NCI-H2081 (cell line): ENCODE measurements at regions not wholly inside any gene's neighbourhood (a gene's known extent, or its start where the extent isn't known, plus 50 kb on each side); places are given as distances from the start of the nearest gene placed in this dataset.
"Not testable (repeated sequence)": the region's sequence is repeated elsewhere in the genome, so short reads cannot be mapped to it uniquely, and the experiment has no call there.

Experiments used
- DNase-seq, 2 experiments: peaks; one replicate each; lab custom pipeline; 2025; lab: John Stamatoyannopoulos, UW

GRCh38 chr3:25153136-25153535, 274.9 kb upstream of the RARB start:
- no peak for DNase-seq

GRCh38 chr3:25153561-25153960, 274.5 kb upstream of the RARB start:
- no peak for DNase-seq

GRCh38 chr3:25155652-25156471, 272.2 kb upstream of the RARB start:
- no peak for DNase-seq

GRCh38 chr3:25156626-25157025, 271.4 kb upstream of the RARB start:
- DNase-seq, result no peak

- DNase-seq, result no peak
Observed at GRCh38 chr3:25165306-25165705, 262.8 kb upstream of the RARB start.

- no peak for DNase-seq
Observed at GRCh38 chr3:25166016-25166415, 262.0 kb upstream of the RARB start.

GRCh38 chr3:25169151-25169550, 258.9 kb upstream of the RARB start:
- DNase-seq, result no peak

GRCh38 chr3:25170021-25170420, 258.0 kb upstream of the RARB start:
- no peak for DNase-seq

GRCh38 chr3:25171118-25171807, 256.8 kb upstream of the RARB start:
- DNase-seq, result no peak

GRCh38 chr3:25171897-25172296, 256.2 kb upstream of the RARB start:
- DNase-seq, result no peak

- no peak for DNase-seq
Observed at GRCh38 chr3:25173606-25174005, 254.5 kb upstream of the RARB start.

GRCh38 chr3:25174251-25174650, 253.8 kb upstream of the RARB start:
- DNase-seq, result no peak

GRCh38 chr3:25177041-25177440, 251.0 kb upstream of the RARB start:
- DNase-seq, result no peak

GRCh38 chr3:25178672-25179071, 249.4 kb upstream of the RARB start:
- DNase-seq, result no peak

- no peak for DNase-seq
Observed at GRCh38 chr3:25181096-25181495, 247.0 kb upstream of the RARB start.

- no peak for DNase-seq
Observed at GRCh38 chr3:25182794-25183193, 245.3 kb upstream of the RARB start.

GRCh38 chr3:25184641-25185250, 243.3 kb upstream of the RARB start:
- no peak for DNase-seq

GRCh38 chr3:25191673-25192072, 236.4 kb upstream of the RARB start:
- DNase-seq, result no peak

GRCh38 chr3:25199567-25199966, 228.5 kb upstream of the RARB start:
- not testable (repeated sequence) for DNase-seq

- DNase-seq, result no peak
Observed at GRCh38 chr3:25212736-25213135, 215.3 kb upstream of the RARB start.

- DNase-seq, result no peak
Observed at GRCh38 chr3:25214034-25214433, 214.0 kb upstream of the RARB start.

GRCh38 chr3:25218362-25218761, 209.7 kb upstream of the RARB start:
- no peak for DNase-seq

GRCh38 chr3:25226747-25227146, 201.3 kb upstream of the RARB start:
- no peak for DNase-seq
